Neural progenitor cell (in vitro differentiated cells): ENCODE measurements at regions not wholly inside any gene's neighbourhood (a gene's known extent, or its start where the extent isn't known, plus 50 kb on each side); places are given as distances from the start of the nearest gene placed in this dataset.
"Not testable (repeated sequence)": the region's sequence is repeated elsewhere in the genome, so short reads cannot be mapped to it uniquely, and the experiment has no call there.

Source experiments
- CTCF ChIP-seq: fragments of 200-600 bp; sonication (generic); IDR thresholded peaks from 2 replicates; pipeline ENCODE4 v1.5.1; 2017; ENCODE audit warnings: antibody characterized with exemption, mild to moderate bottlenecking
- EZH2 ChIP-seq: fragments of 200-600 bp; sonication (generic); IDR thresholded peaks from 2 replicates; pipeline ENCODE4 v1.6.1; 2017; ENCODE audit warnings: antibody characterized with exemption, mild to moderate bottlenecking, moderate library complexity
- EZH2phosphoT487 ChIP-seq: fragments of 200-600 bp; sonication (generic); IDR thresholded peaks from 2 replicates; pipeline ENCODE4 v1.6.1; 2017; ENCODE audit warnings: antibody characterized with exemption

GRCh38 chr11:59031746-59032145 is 54.4 kb upstream of the GLYATL1B start:
- TF ChIP-seq EZH2, CTCF, EZH2phosphoT487: not testable (repeated sequence)
